GM19043 (cell line): ENCODE measurements at regions not wholly inside any gene's neighbourhood (a gene's known extent, or its start where the extent isn't known, plus 50 kb on each side); places are given as distances from the start of the nearest gene placed in this dataset.

Experiments
- ATAC-seq: cut with Tn5 transposase; IDR thresholded peaks from one replicate; pipeline ENCODE4 v1.9.1; 2021; ENCODE audit warnings: low read depth; ENCODE audit not compliant: unreplicated experiment

DNA sequence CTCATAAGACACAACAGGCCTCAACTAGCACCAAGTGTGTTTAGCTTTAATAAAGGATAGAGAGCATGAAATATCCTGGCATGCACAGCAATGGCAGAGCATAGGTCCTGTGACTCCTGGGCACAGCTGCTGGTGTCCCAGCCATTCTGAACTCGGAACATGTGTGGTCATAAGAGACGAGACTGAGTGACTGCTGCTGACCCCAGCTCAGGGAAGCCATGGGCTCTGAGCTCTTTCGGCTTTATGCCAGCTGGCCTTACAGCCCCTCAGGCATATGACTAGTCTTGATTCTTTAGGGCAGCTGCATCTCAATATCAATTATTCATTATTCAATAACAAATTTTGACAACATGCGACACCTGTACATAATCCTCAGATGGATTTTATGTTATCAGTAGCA is 62.4 kb upstream of the TOPAZ1 start:
- ATAC-seq: no peak

DNA sequence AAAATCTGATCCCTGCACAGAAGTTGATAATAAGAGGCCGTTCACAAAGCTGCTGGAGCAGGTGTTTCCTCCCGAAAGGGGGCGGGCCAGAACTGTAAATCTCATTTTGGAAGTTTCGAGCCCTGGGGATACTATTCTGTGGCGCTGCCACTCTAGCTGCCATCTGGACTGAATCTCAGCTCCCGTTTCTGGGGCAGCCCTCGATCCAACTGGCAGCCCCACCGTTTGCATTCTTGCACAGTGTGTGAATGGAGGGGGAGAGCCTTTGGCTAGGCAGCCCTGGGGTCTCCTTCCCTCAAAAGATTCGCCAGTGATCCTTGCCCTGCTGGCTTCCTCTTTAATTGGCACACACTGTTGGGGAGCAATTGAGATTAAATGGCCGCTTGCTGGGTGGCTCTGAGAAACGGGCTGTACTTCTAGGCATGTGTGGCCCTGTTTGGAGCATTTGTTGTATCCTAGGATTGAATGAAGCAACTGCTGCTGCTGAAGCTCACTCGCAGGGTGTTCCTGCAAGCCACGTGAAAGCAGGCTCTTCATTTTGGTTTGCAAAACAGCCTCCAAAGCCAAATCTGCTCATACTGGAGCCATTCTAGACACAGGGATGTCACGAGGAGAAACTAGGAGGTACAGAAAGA is 57.2 kb upstream of the TOPAZ1 start:
- ATAC-seq: no peak

DNA sequence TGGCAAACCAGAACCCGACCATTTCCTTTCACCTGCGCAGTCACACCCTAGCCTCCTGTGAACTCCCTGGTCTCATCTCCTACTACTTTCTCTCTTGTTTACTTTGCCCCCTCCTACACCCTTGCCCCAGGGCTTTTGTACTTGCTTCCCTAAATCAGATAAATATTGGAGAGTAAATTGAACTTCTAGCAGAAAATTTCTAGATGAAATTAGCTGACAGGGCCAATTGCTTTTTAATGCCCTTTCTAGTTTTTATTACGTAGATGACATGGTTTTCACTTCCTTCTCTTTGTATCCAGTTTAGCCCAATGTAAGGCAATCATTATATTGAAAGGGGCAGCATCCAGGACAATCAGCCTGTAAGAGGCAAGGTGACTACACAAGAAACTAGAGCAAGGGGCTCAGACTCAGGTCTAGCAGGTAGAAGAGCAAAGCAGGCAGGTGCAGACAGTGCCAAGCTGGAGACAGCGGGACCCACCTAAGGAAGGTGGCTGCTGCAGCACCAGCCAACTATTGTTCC is 56.2 kb upstream of the TOPAZ1 start:
- ATAC-seq: no peak

DNA sequence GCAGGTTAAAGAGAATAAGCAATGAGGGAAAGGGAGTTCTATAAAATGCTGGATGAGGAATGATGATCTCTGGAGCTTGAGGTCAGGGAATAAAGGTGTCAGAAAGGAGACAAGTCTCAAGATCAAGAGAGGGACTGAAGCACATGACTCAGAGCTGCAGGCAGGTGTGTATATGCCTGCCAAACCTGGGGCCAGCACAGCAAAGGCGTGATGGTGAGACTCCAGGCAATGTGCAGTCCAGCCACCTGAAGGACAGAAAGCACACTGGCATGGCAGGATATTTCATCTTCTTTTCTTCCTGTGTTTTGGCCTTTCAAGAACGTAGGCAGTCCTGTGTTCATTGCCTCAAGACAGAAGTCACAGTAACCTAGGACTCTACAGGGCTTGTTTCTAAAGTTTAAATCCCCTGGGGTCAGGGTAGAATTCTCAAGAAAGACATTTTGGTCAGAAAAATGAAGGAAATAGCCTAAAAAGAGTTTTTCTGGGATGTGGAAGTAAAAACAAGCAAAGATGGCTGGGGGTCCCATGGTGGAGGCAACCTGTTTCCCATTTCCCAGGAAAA is 55.5 kb upstream of the TOPAZ1 start:
- ATAC-seq: no peak

DNA sequence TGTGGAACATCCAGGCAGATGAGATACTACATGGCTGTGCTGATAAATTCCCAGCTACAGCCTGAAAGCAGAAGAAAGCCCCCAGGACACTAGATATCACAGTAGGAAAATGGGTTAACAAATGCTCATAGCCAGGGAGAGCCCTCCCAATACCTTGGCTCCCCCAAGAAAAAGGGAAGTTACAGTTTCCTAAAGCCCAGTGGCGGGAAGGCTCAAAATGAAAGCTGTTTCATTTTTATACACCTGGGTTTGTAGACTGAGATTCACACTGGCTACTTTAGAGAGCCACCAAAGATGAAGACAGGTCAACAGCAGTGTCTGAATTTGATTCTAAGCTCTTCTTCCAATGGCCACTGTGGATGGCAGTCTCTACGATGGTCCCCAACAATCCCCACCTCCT is 55.0 kb upstream of the TOPAZ1 start:
- no peak for ATAC-seq
